Breast epithelium (tissue), 4 donors: ENCODE measurements at regions not wholly inside any gene's neighbourhood (a gene's known extent, or its start where the extent isn't known, plus 50 kb on each side); places are given as distances from the start of the nearest gene placed in this dataset.

Experiments
- DNase-seq, 2 donors: peaks; one replicate each; pipeline ENCODE4 v3.0.0-alpha.2; 2019; ENCODE audit warnings: low spot score in 2 of 2
- H3K27ac ChIP-seq, 2 donors: fragments of 200-600 bp; sonication (generic) in 1 of 2; one replicate each; pipeline ENCODE4 v1.5.1; 2016 to 2019; ENCODE audit warnings: mild to moderate bottlenecking in 1 of 2
- H3K27me3 ChIP-seq, 2 donors: fragments of 200-600 bp; sonication (generic) in 1 of 2; one replicate each; pipeline versions ENCODE4 v1.5.1 to v1.6.0; 2017 to 2019; ENCODE audit warnings: control low read depth in 1 of 2, mild to moderate bottlenecking in 1 of 2
- H3K36me3 ChIP-seq: fragments of 200-600 bp; one replicate; pipeline ENCODE4 v1.5.1; 2019
- H3K4me1 ChIP-seq, 2 donors: fragments of 200-600 bp; sonication (generic); one replicate each; pipeline ENCODE4 v1.5.1; 2016 to 2019; ENCODE audit warnings: control low read depth in 1 of 2
- H3K4me3 ChIP-seq, 3 donors: fragments of 200-600 bp; sonication (generic); 1 replicate in 2 of 3; 2 replicates in 1 of 3; pipeline ENCODE4 v1.5.1; 2016 to 2019; ENCODE audit warnings: mild to moderate bottlenecking in 3 of 3, moderate library complexity in 2 of 3
- H3K9me3 ChIP-seq, 2 donors: fragments of 200-600 bp; sonication (generic) in 1 of 2; one replicate each; pipeline ENCODE4 v1.5.1; 2016 to 2019; ENCODE audit warnings: control low read depth in 1 of 2
- POLR2A ChIP-seq: fragments of 450-650 bp; IDR thresholded peaks from one replicate; pipeline ENCODE4 v1.6.1; 2016; ENCODE audit warnings: antibody characterized with exemption, mild to moderate bottlenecking, moderate library complexity
- POLR2AphosphoS5 ChIP-seq, 3 donors: sonication (generic); formaldehyde crosslinking; IDR thresholded peaks; one replicate each; pipeline ENCODE4 v1.6.1; 2017; ENCODE audit warnings: antibody characterized with exemption in 3 of 3
- intact Hi-C: fragments of 100-400 bp; cut with DNase I; formaldehyde crosslinking; loops from one replicate; pipeline ENCODE4 v1.15.1; 2023; ENCODE audit warnings: low total_unique reads
- TF ChIP-seq, protein P1 (sequence below), 3 donors: fragments of 450-650 bp; IDR thresholded peaks; one replicate each; pipeline ENCODE4 v1.5.1; 2016 to 2017; ENCODE audit warnings: antibody characterized with exemption in 3 of 3, mild to moderate bottlenecking in 3 of 3, moderate library complexity in 3 of 3

DNA sequence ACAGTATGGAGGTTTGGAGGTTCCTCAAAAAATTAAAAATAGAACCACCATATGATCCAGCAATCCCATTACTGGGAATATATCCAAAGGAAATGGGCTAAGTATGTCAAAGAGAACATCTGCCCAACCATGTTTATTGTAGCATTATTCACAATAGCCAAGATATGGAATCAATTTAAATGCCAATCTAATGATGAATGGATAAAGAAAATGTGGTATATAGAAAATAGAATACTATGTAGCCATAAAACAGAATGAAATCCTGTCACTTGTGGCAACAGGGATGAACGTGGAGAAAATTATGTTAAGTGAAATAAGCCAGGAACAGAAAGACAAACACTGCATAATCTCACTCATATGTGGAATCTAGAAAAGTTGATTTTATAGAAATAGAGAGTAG is 201.7 kb upstream of the AJAP1 start:
- DNase-seq: no peak
- Histone ChIP-seq H3K4me3 (no peak overlapping the region), H3K27me3 (no peaks in the 10 kb centered on the region), H3K27ac (no peak overlapping the region), H3K4me1 (no peaks in the 10 kb centered on the region), H3K36me3 (no peaks in the 10 kb centered on the region), H3K9me3 (no peaks in the 10 kb centered on the region)
- TF ChIP-seq POLR2AphosphoS5 (IDR thresholded peaks at IDR 0.05) (no peak), POLR2A (no peak)
- TF ChIP-seq, protein P1, sequence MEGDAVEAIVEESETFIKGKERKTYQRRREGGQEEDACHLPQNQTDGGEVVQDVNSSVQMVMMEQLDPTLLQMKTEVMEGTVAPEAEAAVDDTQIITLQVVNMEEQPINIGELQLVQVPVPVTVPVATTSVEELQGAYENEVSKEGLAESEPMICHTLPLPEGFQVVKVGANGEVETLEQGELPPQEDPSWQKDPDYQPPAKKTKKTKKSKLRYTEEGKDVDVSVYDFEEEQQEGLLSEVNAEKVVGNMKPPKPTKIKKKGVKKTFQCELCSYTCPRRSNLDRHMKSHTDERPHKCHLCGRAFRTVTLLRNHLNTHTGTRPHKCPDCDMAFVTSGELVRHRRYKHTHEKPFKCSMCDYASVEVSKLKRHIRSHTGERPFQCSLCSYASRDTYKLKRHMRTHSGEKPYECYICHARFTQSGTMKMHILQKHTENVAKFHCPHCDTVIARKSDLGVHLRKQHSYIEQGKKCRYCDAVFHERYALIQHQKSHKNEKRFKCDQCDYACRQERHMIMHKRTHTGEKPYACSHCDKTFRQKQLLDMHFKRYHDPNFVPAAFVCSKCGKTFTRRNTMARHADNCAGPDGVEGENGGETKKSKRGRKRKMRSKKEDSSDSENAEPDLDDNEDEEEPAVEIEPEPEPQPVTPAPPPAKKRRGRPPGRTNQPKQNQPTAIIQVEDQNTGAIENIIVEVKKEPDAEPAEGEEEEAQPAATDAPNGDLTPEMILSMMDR (IDR thresholded peaks at IDR 0.05): no peak
- intact Hi-C loops: no loop called here

- Histone ChIP-seq H3K27me3 (no peaks in the 10 kb centered on the region), H3K27ac (no peak overlapping the region), H3K4me1 (no peaks in the 10 kb centered on the region), H3K36me3 (no peaks in the 10 kb centered on the region), H3K9me3 (no peaks in the 10 kb centered on the region), H3K4me3 (no peak overlapping the region)
- intact Hi-C loops: no loop called here
- TF ChIP-seq POLR2AphosphoS5 (IDR thresholded peaks at IDR 0.05) (no peak), POLR2A (no peak)
- DNase-seq: no peak
Measured at GRCh38 chr1:4460052-4460451, 194.4 kb upstream of the AJAP1 start.

GRCh38 chr1:4460651-4461050 is 193.8 kb upstream of the AJAP1 start:
- Histone ChIP-seq H3K27me3 (no peaks in the 10 kb centered on the region), H3K27ac (no peak overlapping the region), H3K9me3 (no peaks in the 10 kb centered on the region), H3K36me3 (no peaks in the 10 kb centered on the region), H3K4me1 (no peaks in the 10 kb centered on the region), H3K4me3 (no peak overlapping the region)
- TF ChIP-seq POLR2A (no peak), POLR2AphosphoS5 (IDR thresholded peaks at IDR 0.05) (no peak)
- TF ChIP-seq, protein P1 (IDR thresholded peaks at IDR 0.05): no peak
- intact Hi-C loops: no loop called here
- no peak for DNase-seq

DNA sequence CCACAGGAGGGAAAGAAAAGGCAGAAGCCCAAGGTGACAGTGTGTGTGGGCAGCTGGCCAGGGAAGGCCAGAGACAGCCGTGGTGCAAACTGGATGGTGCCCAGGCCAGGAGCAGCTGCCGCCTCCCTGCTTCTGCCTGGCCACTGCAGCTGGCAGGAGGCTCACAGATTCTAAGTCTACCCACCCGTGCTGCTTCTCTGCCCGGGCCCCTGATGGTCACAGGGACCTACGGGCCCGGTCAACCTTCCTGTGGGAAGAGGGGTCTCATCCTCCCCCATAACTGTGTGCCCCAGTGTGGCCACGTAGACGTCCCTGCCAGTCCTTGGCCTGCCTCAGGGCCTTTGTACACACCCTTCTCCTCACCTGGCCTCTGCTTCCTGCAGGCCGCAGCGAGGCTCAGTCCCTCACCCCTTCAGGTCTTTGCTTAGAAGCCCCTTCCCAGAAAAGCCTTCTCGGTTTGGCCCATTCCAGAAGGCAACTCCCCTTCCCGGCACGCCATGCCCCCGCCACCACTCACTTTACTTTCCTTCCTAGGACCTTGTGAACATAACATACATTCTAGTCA is 192.6 kb upstream of the AJAP1 start:
- Histone ChIP-seq H3K9me3 (no peaks in the 10 kb centered on the region), H3K27me3 (no peaks in the 10 kb centered on the region), H3K27ac (no peak overlapping the region), H3K4me3 (no peak overlapping the region), H3K36me3 (no peaks in the 10 kb centered on the region), H3K4me1 (no peaks in the 10 kb centered on the region)
- intact Hi-C loops: no loop called here
- TF ChIP-seq, protein P1 (IDR thresholded peaks at IDR 0.05): no peak
- TF ChIP-seq POLR2A: no peak
- no peak for DNase-seq

GRCh38 chr1:4462831-4463484 is 191.5 kb upstream of the AJAP1 start:
- TF ChIP-seq POLR2AphosphoS5 (IDR thresholded peaks at IDR 0.05) (no peak), POLR2A (no peak)
- TF ChIP-seq, protein P1 (IDR thresholded peaks at IDR 0.05): no peak
- Histone ChIP-seq H3K27me3 (no peaks in the 10 kb centered on the region), H3K27ac (no peak overlapping the region), H3K4me3 (no peak overlapping the region), H3K9me3 (no peaks in the 10 kb centered on the region), H3K36me3 (no peaks in the 10 kb centered on the region), H3K4me1 (no peaks in the 10 kb centered on the region)
- intact Hi-C loops: no loop called here
- DNase-seq: no peak
